Heart left ventricle (tissue), 13 donors: ENCODE measurements at regions not wholly inside any gene's neighbourhood (a gene's known extent, or its start where the extent isn't known, plus 50 kb on each side); places are given as distances from the start of the nearest gene placed in this dataset.

Experiments
- CTCF ChIP-seq, 12 donors: fragments of 200-600 bp; sonication (generic) in 4 of 12; IDR thresholded peaks; one replicate each; pipeline versions ENCODE4 v1.5.0 to v1.8.0; 2018 to 2022; ENCODE audit warnings: antibody characterized with exemption in 12 of 12, mild to moderate bottlenecking in 5 of 12
- POLR2A ChIP-seq, 2 donors: fragments of 450-650 bp; IDR thresholded peaks; one replicate each; pipeline ENCODE4 v1.6.1; 2017; ENCODE audit warnings: antibody characterized with exemption in 2 of 2, mild to moderate bottlenecking in 2 of 2, moderate library complexity in 2 of 2
- donor health status: ischemic (EF 13 %, LVEDD 7.1; RV severe dilation, severe dysfunction).
- donor health status: DM: no; HTN: yes; CAD: no.
- donor health status: DM: no; HTN: no; CAD: no.
- donor health status: ischemic (EF 25% LVEDD 6.9; RV normal size, moderate dysfunction).
- donor health status: ischemic (EF 25% LVEDD 5.7; RV mildly dilated, moderate dysfunction).
- donor health status: ischemic (EF 35%, LVEDD 5.7; RV mildly dilated, moderate dysfunction).
- donor health status: nonischemic (EF 11% LVEDD 7.7; RV severe dilation, severe dysfunction).
- donor health status: DM: yes; HTN: yes; CAD: no.
- donor health status: PGD.
- donor health status: ischemic (EF 29% LVEDD 5.4; RV normal size, mild dysfunction).
- donor health status: nonischemic (EF 23%, LVEDD 6.1; RV moderate dilation, normal function).

GRCh38 chr21:38902608-38903445, 97.1 kb downstream of the ETS2 start:
- no peak for TF ChIP-seq CTCF (IDR thresholded peaks at IDR 0.05)
- no peak for TF ChIP-seq POLR2A (IDR thresholded peaks at IDR 0.05)
